Calu3 (cell line): ENCODE measurements at regions not wholly inside any gene's neighbourhood (a gene's known extent, or its start where the extent isn't known, plus 50 kb on each side); places are given as distances from the start of the nearest gene placed in this dataset.

Source experiments
- BruUV-seq: library from RNA; stranded (reverse); fragments of 400-500 nt; replicated peaks from 2 replicates; lab custom pipeline; 2021; lab: Mats Ljungman, UMichigan
- CTCF ChIA-PET: fragments of 300-600 bp; sonication (Branson Sonifier 250); formaldehyde crosslinking; loops from one replicate; lab custom pipeline; 2022; ENCODE audit warnings: antibody characterized with exemption; lab: Charles Lee
- DNase-seq: peaks from one replicate; pipeline ENCODE4 v3.0.0; 2022
- H3K27ac Mint-ChIP-seq: one replicate; pipeline ENCODE4 v1.8.0; 2022; ENCODE audit warnings: mixed read lengths; ENCODE audit not compliant: unreplicated experiment
- H3K27me3 Mint-ChIP-seq: one replicate; pipeline ENCODE4 v1.8.0; 2022; ENCODE audit warnings: mixed read lengths; ENCODE audit not compliant: unreplicated experiment
- H3K36me3 Mint-ChIP-seq: one replicate; pipeline ENCODE4 v1.8.0; 2022; ENCODE audit warnings: mild to moderate bottlenecking, moderate library complexity, mixed read lengths; ENCODE audit not compliant: insufficient read depth, unreplicated experiment
- H3K4me1 Mint-ChIP-seq: one replicate; pipeline ENCODE4 v1.8.0; 2022; ENCODE audit warnings: mild to moderate bottlenecking, low read depth, mixed read lengths; ENCODE audit not compliant: unreplicated experiment
- H3K4me3 Mint-ChIP-seq: one replicate; pipeline ENCODE4 v1.8.0; 2022; ENCODE audit warnings: mild to moderate bottlenecking, low read depth, moderate library complexity, mixed read lengths; ENCODE audit not compliant: unreplicated experiment
- H3K9me3 Mint-ChIP-seq: one replicate; pipeline ENCODE4 v1.8.0; 2022; ENCODE audit warnings: low read depth, mixed read lengths; ENCODE audit not compliant: unreplicated experiment
- intact Hi-C: fragments of 100-400 bp; cut with micrococcal nuclease; formaldehyde crosslinking; loops from one replicate; pipeline ENCODE4 v1.10.0; 2022; ENCODE audit not compliant: unreplicated experiment
- TF ChIP-seq, protein P1 (sequence below): fragments of 200-600 bp; IDR thresholded peaks from one replicate; pipeline ENCODE4 v1.8.0; 2022; ENCODE audit warnings: antibody characterized with exemption; ENCODE audit not compliant: unreplicated experiment

DNA sequence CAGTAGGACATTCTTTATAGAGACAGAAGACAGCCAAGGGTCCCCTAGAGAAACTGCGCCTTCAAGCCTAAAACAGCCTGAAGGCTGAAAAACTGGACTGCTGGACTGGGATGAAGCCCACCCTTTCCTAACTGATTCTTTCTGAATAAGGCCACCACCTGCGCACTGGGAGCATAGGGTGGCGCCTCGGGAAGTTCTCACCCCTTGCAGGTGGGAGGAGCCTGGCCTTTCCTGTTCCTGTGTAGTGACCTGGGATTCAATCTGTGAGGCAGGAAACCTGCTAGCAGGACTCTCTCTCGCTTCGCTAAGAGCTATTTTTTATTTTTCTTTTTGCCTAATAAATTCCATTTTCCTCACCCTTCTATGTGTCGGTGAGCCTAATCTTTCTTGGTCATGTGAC is 61.8 kb upstream of the KLHL13 start:
- H3K27ac Mint-ChIP-seq, result no peak overlapping the region
- TF ChIP-seq, protein P1, sequence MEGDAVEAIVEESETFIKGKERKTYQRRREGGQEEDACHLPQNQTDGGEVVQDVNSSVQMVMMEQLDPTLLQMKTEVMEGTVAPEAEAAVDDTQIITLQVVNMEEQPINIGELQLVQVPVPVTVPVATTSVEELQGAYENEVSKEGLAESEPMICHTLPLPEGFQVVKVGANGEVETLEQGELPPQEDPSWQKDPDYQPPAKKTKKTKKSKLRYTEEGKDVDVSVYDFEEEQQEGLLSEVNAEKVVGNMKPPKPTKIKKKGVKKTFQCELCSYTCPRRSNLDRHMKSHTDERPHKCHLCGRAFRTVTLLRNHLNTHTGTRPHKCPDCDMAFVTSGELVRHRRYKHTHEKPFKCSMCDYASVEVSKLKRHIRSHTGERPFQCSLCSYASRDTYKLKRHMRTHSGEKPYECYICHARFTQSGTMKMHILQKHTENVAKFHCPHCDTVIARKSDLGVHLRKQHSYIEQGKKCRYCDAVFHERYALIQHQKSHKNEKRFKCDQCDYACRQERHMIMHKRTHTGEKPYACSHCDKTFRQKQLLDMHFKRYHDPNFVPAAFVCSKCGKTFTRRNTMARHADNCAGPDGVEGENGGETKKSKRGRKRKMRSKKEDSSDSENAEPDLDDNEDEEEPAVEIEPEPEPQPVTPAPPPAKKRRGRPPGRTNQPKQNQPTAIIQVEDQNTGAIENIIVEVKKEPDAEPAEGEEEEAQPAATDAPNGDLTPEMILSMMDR, result no peak
- H3K36me3 Mint-ChIP-seq, result no peaks in the 10 kb centered on the region
- BruUV-seq, result no TSS peak
- no peak for DNase-seq
- H3K4me1 Mint-ChIP-seq, result no peaks in the 10 kb centered on the region
- peaks cover 3% of the 10 kb centered on the region for H3K9me3 Mint-ChIP-seq
- CTCF ChIA-PET, result no interaction called here
- no peaks in the 10 kb centered on the region for H3K27me3 Mint-ChIP-seq
- intact Hi-C loops, result no loop called here
- H3K4me3 Mint-ChIP-seq, result no peak overlapping the region

DNA sequence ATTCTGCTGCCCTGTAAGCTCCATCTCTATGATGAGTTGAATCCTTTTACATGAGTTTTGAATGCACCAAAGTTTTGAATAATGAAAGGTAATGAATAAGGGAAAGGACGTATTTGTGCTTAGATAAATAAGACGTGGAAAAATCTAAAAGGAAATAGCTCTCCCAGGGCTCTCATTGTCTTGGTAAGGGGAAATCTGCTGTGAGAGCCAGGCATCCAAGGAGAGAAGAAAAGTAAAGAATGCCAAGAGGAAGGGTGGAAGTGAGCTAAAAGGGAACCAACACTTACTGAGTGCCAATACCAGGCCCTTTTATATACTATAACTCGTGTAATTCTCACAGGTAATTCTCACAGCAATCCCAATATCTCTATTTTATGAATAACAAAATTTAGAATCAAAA is 62.6 kb upstream of the KLHL13 start:
- Mint-ChIP-seq H3K27ac (no peak overlapping the region), H3K9me3 (peaks cover 6% of the 10 kb centered on the region), H3K27me3 (no peaks in the 10 kb centered on the region), H3K4me1 (no peaks in the 10 kb centered on the region), H3K36me3 (no peaks in the 10 kb centered on the region), H3K4me3 (no peak overlapping the region)
- intact Hi-C loops, result no loop called here
- BruUV-seq, result no TSS peak
- DNase-seq, result no peak
- CTCF ChIA-PET, result no interaction called here
- TF ChIP-seq, protein P1, result no peak

DNA sequence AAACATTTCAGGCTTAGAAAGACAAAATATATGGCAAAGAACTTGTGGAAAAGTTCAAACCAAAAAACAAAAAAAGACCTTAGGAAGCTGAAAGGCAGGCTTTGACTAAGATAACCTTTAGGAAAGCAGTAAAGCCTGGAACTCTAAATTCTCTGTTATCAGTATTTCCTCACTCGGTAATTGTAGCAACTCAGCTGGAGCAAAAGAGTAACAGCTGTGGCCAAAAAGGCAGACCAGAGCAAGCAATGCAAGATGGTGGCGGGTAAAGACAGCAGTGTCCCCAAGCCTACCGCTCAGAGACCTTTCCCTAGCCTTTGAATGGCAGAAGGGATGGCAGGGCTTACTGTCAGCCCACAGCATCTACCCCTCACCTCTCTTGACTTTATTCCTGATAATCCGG is 63.1 kb upstream of the KLHL13 start:
- H3K9me3 Mint-ChIP-seq, result peaks cover 3% of the 10 kb centered on the region

DNA sequence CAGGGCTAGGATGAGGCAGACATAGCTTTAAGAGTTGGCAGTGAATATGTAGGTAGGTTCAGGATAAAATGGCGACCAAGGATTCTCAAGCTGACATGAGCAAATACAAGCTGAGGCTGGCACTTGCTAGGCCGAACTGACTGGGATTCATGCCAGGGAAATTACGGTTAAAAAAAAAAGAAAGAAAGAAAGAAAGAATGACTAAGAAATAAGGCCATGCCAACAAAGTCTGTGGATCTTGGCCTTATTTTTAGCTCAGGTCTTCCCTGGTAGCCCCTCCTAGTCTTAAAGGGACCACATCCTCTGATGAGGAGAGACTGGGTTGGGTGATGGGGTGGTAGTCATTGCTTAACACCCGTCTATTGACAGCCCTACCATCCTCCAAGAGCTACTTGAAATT is 64.4 kb upstream of the KLHL13 start:
- intact Hi-C loops, result no loop called here
- TF ChIP-seq, protein P1, result no peak
- no peaks in the 10 kb centered on the region for H3K4me1 Mint-ChIP-seq
- H3K36me3 Mint-ChIP-seq, result no peaks in the 10 kb centered on the region
- CTCF ChIA-PET, result interaction anchor here (0.7 kb wide), 1 partner anchor 640 kb away, joined by 4 read pairs; no protein-coding TSS in a partner anchor
- H3K27ac Mint-ChIP-seq, result no peak overlapping the region
- no peak for DNase-seq
- no peak overlapping the region for H3K4me3 Mint-ChIP-seq
- H3K27me3 Mint-ChIP-seq, result no peaks in the 10 kb centered on the region
- H3K9me3 Mint-ChIP-seq, result peaks cover 3% of the 10 kb centered on the region
- BruUV-seq, result no TSS peak

More for the DNA sequence above, 63.1 kb upstream of the KLHL13 start:
- CTCF ChIA-PET, result no interaction called here
- Mint-ChIP-seq H3K36me3 (no peaks in the 10 kb centered on the region), H3K27ac (no peak overlapping the region), H3K4me3 (no peak overlapping the region), H3K27me3 (no peaks in the 10 kb centered on the region), H3K4me1 (no peaks in the 10 kb centered on the region)
- TF ChIP-seq, protein P1, result no peak
- no peak for DNase-seq
- no TSS peak for BruUV-seq
- intact Hi-C loops, result no loop called here
